ENCODE measurements at regions not wholly inside any gene's neighbourhood (a gene's known extent, or its start where the extent isn't known, plus 50 kb on each side); places are given as distances from the start of the nearest gene placed in this dataset.

- ChIA-PET POLR2A (ENCODE audit: partially characterized antibody) (no interaction called here), CTCF (ENCODE audit: partially characterized antibody) (no interaction called here)
- Histone ChIP-seq H2BK12ac (ENCODE audit: low read depth, low read length) (no peak overlapping the region), H3K79me1 (ENCODE audit: low read depth, low read length) (no peaks in the 10 kb centered on the region), H3K4me2 (ENCODE audit: insufficient read depth in 1 of 2, low read depth in 2 of 2, low read length in 2 of 2) (no peak overlapping the region), H4K8ac (ENCODE audit: extremely low read depth, insufficient read depth, low read length) (no peak overlapping the region), H3K56ac (replicated peaks; ENCODE audit: insufficient read length, low read depth, low read length) (no peak overlapping the region), H2BK15ac (ENCODE audit: low read length) (no peak overlapping the region), H3K4ac (replicated peaks; ENCODE audit: insufficient read length, low read depth, low read length) (no peak overlapping the region), H3K14ac (ENCODE audit: insufficient read length) (no peak overlapping the region), H3K4me3 (ENCODE audit: extremely low read depth in 1 of 4, insufficient read depth in 2 of 4, low read depth in 3 of 4, low read length in 4 of 4) (no peak overlapping the region), H3K23me2 (ENCODE audit: low read depth, low read length) (no peaks in the 10 kb centered on the region), H2AFZ (ENCODE audit: low read length) (no peak overlapping the region), H2BK120ac (replicated peaks; ENCODE audit: low read depth, low read length) (no peak overlapping the region), H4K20me1 (replicated peaks in 1 of 2; ENCODE audit: control insufficient read depth in 1 of 2, insufficient read depth in 2 of 2, low read length in 2 of 2) (no peaks in the 10 kb centered on the region), H2BK20ac (ENCODE audit: low read length) (no peak overlapping the region), H3K4me1 (replicated peaks in 1 of 4; ENCODE audit: control insufficient read depth in 3 of 4, insufficient read depth in 4 of 4, low read length in 3 of 4) (no peaks in the 10 kb centered on the region), H3K23ac (ENCODE audit: insufficient read length) (no peak overlapping the region), H3K9ac (replicated peaks in 1 of 4; ENCODE audit: extremely low read depth in 1 of 4, low read depth in 3 of 4, low read length in 3 of 4) (no peak overlapping the region), H3K79me2 (ENCODE audit: control insufficient read depth in 1 of 2, insufficient read depth in 2 of 2, low read length in 2 of 2) (no peaks in the 10 kb centered on the region), H3K9me3 (ENCODE audit: insufficient read depth in 2 of 2, low read depth in 1 of 2, low read length in 1 of 2) (peaks cover 0 to 5% of the 10 kb centered on the region in 2 experiments; a peak in 2 of 4 replicates), H4K5ac (ENCODE audit: insufficient read length, low read depth, low read length) (no peak overlapping the region), H3K36me3 (ENCODE audit: control insufficient read depth in 2 of 4, insufficient read depth in 4 of 4, low read length in 3 of 4) (no peaks in the 10 kb centered on the region), H3K27ac (ENCODE audit: low read depth, low read length) (no peak overlapping the region), H3K27me3 (replicated peaks in 1 of 4; ENCODE audit: control insufficient read depth in 3 of 4, extremely low read depth in 1 of 4, insufficient read depth in 3 of 4, low read length in 3 of 4) (no peaks in the 10 kb centered on the region), H3K18ac (ENCODE audit: extremely low read depth, low read length) (no peak overlapping the region), H2AK5ac (ENCODE audit: low read depth, low read length) (no peak overlapping the region), H4K91ac (replicated peaks; ENCODE audit: insufficient read length, low read length) (no peak overlapping the region), H2BK5ac (ENCODE audit: low read depth, low read length) (no peak overlapping the region)
- DNase-seq (ENCODE audit: low read depth in 1 of 2, low spot score in 2 of 2) (no peak), FAIRE-seq (no peak)
- WGBS, 2 experiments (ENCODE audit: extremely low coverage in 1 of 2, insufficient coverage in 1 of 2, insufficient read length in 1 of 2, insufficient replicate concordance in 2 of 2, low coverage in 1 of 2, low lambda C conversion rate in 2 of 2, missing lambda C conversion rate in 1 of 2), result 88% methylated on average over 4 of the region's 4 CpGs; no CpG with 5 or more reads in 1 of the 2 experiments
- TF ChIP-seq RNF2 (IDR thresholded peaks at IDR 0.05; ENCODE audit: borderline replicate concordance, low read depth, low read length, missing control alignments, poor library complexity, severe bottlenecking), result no peak
- TF ChIP-seq HDAC2 (IDR thresholded peaks at IDR 0.05; ENCODE audit: borderline replicate concordance in 1 of 2, low read depth in 2 of 2, low read length in 2 of 2), result no peak
- no peak for TF ChIP-seq GABPA (IDR thresholded peaks at IDR 0.05; ENCODE audit: borderline replicate concordance, insufficient read depth, low read length)
- no peak for TF ChIP-seq BACH1 (IDR thresholded peaks at IDR 0.05; ENCODE audit: low read length)
- TF ChIP-seq SIRT6 (IDR thresholded peaks at IDR 0.05; ENCODE audit: low read length), result no peak
- no peak for TF ChIP-seq GTF2F1 (IDR thresholded peaks at IDR 0.05; ENCODE audit: borderline replicate concordance, low read depth, low read length)
- TF ChIP-seq, protein P1, sequence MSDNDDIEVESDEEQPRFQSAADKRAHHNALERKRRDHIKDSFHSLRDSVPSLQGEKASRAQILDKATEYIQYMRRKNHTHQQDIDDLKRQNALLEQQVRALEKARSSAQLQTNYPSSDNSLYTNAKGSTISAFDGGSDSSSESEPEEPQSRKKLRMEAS (IDR thresholded peaks at IDR 0.05), result no peak
- TF ChIP-seq CHD2 (IDR thresholded peaks at IDR 0.05; ENCODE audit: low read length), result no peak
- no peak for TF ChIP-seq EGR1 (IDR thresholded peaks at IDR 0.05; ENCODE audit: borderline replicate concordance, low read depth, low read length)
- no peak for TF ChIP-seq FOSL1 (IDR thresholded peaks at IDR 0.05; ENCODE audit: insufficient read depth, low read depth, low read length)
Observed at GRCh38 chr1:211198880-211199279, 60.3 kb upstream of the RCOR3 start.

Measured in H1 (cell line).